Heart left ventricle (tissue), 13 donors: ENCODE measurements at regions not wholly inside any gene's neighbourhood (a gene's known extent, or its start where the extent isn't known, plus 50 kb on each side); places are given as distances from the start of the nearest gene placed in this dataset.

ENCODE experiments used
- CTCF ChIP-seq, 12 donors: fragments of 200-600 bp; sonication (generic) in 4 of 12; IDR thresholded peaks; one replicate each; pipeline versions ENCODE4 v1.5.0 to v1.8.0; 2018 to 2022; ENCODE audit warnings: antibody characterized with exemption in 12 of 12, mild to moderate bottlenecking in 5 of 12
- POLR2A ChIP-seq, 2 donors: fragments of 450-650 bp; IDR thresholded peaks; one replicate each; pipeline ENCODE4 v1.6.1; 2017; ENCODE audit warnings: antibody characterized with exemption in 2 of 2, mild to moderate bottlenecking in 2 of 2, moderate library complexity in 2 of 2
- donor health status: ischemic (EF 13 %, LVEDD 7.1; RV severe dilation, severe dysfunction).
- donor health status: DM: no; HTN: yes; CAD: no.
- donor health status: DM: no; HTN: no; CAD: no.
- donor health status: ischemic (EF 25% LVEDD 6.9; RV normal size, moderate dysfunction).
- donor health status: ischemic (EF 25% LVEDD 5.7; RV mildly dilated, moderate dysfunction).
- donor health status: ischemic (EF 35%, LVEDD 5.7; RV mildly dilated, moderate dysfunction).
- donor health status: nonischemic (EF 11% LVEDD 7.7; RV severe dilation, severe dysfunction).
- donor health status: DM: yes; HTN: yes; CAD: no.
- donor health status: PGD.
- donor health status: ischemic (EF 29% LVEDD 5.4; RV normal size, mild dysfunction).
- donor health status: nonischemic (EF 23%, LVEDD 6.1; RV moderate dilation, normal function).

GRCh38 chr2:160891353-160891740 lies 268.9 kb upstream of the TANK start:
- TF ChIP-seq CTCF (IDR thresholded peaks at IDR 0.05), result no peak
- TF ChIP-seq POLR2A (IDR thresholded peaks at IDR 0.05), result no peak
